H1 (cell line): ENCODE measurements at regions not wholly inside any gene's neighbourhood (a gene's known extent, or its start where the extent isn't known, plus 50 kb on each side); places are given as distances from the start of the nearest gene placed in this dataset.

ENCODE experiments used
- BCL11A ChIP-seq, 2 experiments: IDR thresholded peaks; one replicate each; pipeline ENCODE4 v1.6.1; 2011; ENCODE audit warnings: low read depth in 2 of 2, low read length in 2 of 2, mild to moderate bottlenecking in 2 of 2
- CEBPB ChIP-seq: IDR thresholded peaks from 2 replicates; pipeline ENCODE4 v1.6.1; 2012; ENCODE audit warnings: low read depth, low read length
- CHD1 ChIP-seq: IDR thresholded peaks from 2 replicates; pipeline ENCODE4 v1.6.1; 2012; ENCODE audit warnings: low read depth, low read length, improper control_type of control experiment
- CHD7 ChIP-seq: fragments of 300-600 bp; sonication (generic); IDR thresholded peaks from 2 replicates; pipeline ENCODE4 v1.7.1; 2012; ENCODE audit warnings: low read length, moderate library complexity, mild to moderate bottlenecking, inconsistent platforms; ENCODE audit not compliant: insufficient replicate concordance
- CTCF ChIP-seq, 3 experiments: IDR thresholded peaks; 1 replicate in 2 of 3; 2 replicates in 1 of 3; pipeline versions ENCODE4 v1.5.1 to v1.6.1; 2011; ENCODE audit warnings: low read length in 3 of 3, mild to moderate bottlenecking in 3 of 3, inconsistent platforms in 2 of 3, low read depth in 1 of 3, moderate library complexity in 1 of 3; ENCODE audit not compliant: insufficient read depth in 1 of 3; ENCODE audit errors: control extremely low read depth in 1 of 3
- MAX ChIP-seq: IDR thresholded peaks from 2 replicates; pipeline ENCODE4 v1.6.1; 2012; ENCODE audit warnings: inconsistent platforms
- RFX5 ChIP-seq: IDR thresholded peaks from 2 replicates; pipeline ENCODE4 v1.6.1; 2011; ENCODE audit warnings: low read depth, low read length, improper control_type of control experiment, borderline replicate concordance
- SP4 ChIP-seq: IDR thresholded peaks from 2 replicates; pipeline ENCODE4 v1.6.1; 2012; ENCODE audit warnings: low read length, inconsistent platforms
- TAF7 ChIP-seq: optimal IDR thresholded peaks from 2 replicates; pipeline ENCODE3; 2011; ENCODE audit warnings: low read depth, mild to moderate bottlenecking, inconsistent platforms, low read length, moderate library complexity, borderline replicate concordance
- TEAD4 ChIP-seq: IDR thresholded peaks from 2 replicates; pipeline ENCODE4 v1.6.1; 2012; ENCODE audit warnings: low read depth, low read length, inconsistent platforms, mixed read lengths

GRCh38 chr15:60102748-60103147 is 98.6 kb downstream of the FOXB1 start (continued):
- TF ChIP-seq CHD7 (no peak), SP4 (no peak), CTCF (IDR thresholded peaks at IDR 0.05; ENCODE audit: control extremely low read depth in 1 of 3, insufficient read depth in 1 of 3, low read depth in 1 of 3, low read length in 3 of 3) (no peak), TAF7 (no peak), BCL11A (IDR thresholded peaks at IDR 0.05; ENCODE audit: low read depth in 2 of 2, low read length in 2 of 2) (no peak), RFX5 (no peak), MAX (no peak), CHD1 (no peak), CEBPB (no peak), TEAD4 (no peak)
